ENCODE measurements at regions not wholly inside any gene's neighbourhood (a gene's known extent, or its start where the extent isn't known, plus 50 kb on each side); places are given as distances from the start of the nearest gene placed in this dataset.

DNA sequence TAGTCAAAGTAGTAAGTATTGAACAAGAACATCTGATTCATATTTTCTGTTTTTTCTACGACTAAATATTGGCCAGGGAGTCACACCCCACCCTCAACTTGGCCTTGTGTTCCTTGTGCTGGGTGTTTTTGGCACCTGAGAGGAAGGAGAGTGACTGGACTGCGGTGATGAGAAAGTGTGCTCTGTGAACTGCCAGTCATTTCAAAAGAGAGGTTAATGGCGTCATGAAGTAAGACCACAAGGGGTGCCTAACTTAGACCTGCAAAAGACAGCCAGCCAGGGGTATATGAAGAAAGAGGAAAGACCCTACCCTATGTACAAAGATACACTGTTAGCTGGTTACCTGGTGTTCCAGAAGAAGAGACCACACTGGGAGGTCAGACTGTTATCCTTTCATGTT is 58.4 kb upstream of the COL8A1 start:
- TF ChIP-seq, protein P1, sequence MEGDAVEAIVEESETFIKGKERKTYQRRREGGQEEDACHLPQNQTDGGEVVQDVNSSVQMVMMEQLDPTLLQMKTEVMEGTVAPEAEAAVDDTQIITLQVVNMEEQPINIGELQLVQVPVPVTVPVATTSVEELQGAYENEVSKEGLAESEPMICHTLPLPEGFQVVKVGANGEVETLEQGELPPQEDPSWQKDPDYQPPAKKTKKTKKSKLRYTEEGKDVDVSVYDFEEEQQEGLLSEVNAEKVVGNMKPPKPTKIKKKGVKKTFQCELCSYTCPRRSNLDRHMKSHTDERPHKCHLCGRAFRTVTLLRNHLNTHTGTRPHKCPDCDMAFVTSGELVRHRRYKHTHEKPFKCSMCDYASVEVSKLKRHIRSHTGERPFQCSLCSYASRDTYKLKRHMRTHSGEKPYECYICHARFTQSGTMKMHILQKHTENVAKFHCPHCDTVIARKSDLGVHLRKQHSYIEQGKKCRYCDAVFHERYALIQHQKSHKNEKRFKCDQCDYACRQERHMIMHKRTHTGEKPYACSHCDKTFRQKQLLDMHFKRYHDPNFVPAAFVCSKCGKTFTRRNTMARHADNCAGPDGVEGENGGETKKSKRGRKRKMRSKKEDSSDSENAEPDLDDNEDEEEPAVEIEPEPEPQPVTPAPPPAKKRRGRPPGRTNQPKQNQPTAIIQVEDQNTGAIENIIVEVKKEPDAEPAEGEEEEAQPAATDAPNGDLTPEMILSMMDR (IDR thresholded peaks at IDR 0.05; ENCODE audit: insufficient read depth, low read depth, low read length) = no peak
- TF ChIP-seq EZH2 (IDR thresholded peaks at IDR 0.05; ENCODE audit: insufficient read depth, low read length) = no peak
